NCI-H2227 treated with DMSO at 0.1 percent for 48 hours (cell line): ENCODE measurements at regions not wholly inside any gene's neighbourhood (a gene's known extent, or its start where the extent isn't known, plus 50 kb on each side); places are given as distances from the start of the nearest gene placed in this dataset.

Experiments
- DNase-seq: peaks from one replicate; lab custom pipeline; 2025; lab: John Stamatoyannopoulos, UW

DNA sequence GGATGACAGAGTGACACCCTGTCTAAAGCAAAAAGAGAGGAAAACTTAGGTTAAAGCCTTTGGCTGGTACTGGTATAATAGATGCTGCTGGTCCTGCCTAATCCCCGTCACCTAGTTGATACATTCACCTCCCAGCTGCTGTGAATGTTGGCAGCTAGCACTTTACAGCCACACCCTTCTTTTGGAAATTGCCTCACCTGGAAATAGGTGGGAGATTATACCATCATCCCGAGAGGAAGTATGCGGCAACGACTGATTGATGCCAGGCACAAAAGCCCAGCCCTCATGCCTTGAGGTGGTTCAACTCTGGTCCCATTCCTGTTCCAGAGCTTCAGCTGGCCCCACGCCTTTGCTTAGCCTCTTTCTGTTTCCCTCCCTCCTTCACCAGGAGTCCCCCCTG, 53.2 kb upstream of the SIAH1 start:
- no peak for DNase-seq

- DNase-seq = no peak
Measured at GRCh38 chr16:48435906-48436305, 50.7 kb upstream of the SIAH1 start.

- no peak for DNase-seq
Measured at GRCh38 chr16:48435318-48435680, 50.1 kb upstream of the SIAH1 start.
